ENCODE measurements at regions not wholly inside any gene's neighbourhood (a gene's known extent, or its start where the extent isn't known, plus 50 kb on each side); places are given as distances from the start of the nearest gene placed in this dataset.

GRCh38 chr11:11038782-11039181 lies 180.9 kb upstream of the ZBED5 start:
- no peaks in the 10 kb centered on the region for H3K9me2 ChIP-seq (ENCODE audit: insufficient read depth)
- intact Hi-C loops (cut with micrococcal nuclease; ENCODE audit: unreplicated experiment): no loop called here
- no TSS peak for BruUV-seq (replicated peaks)

DNA sequence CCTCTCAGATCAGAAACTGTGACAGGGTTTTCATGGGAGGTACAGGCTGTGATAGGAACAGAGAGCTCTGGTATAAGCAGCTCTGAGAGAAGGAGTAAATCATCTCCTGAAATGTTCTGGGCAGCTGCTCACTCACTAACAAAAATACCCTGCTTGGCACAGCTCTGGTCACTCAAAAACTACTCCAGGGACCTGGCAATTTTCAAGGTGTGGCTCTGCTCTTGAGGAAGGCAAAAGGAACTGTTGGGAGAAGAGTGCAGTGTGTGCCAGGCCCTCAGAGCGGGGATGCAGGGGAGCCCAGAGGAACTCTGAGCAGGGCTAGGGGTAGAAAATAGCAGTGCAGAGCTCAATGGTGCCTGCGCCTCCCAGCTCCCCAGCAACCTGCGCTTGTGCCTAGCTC lies 180.5 kb upstream of the ZBED5 start:
- intact Hi-C loops (cut with micrococcal nuclease; ENCODE audit: unreplicated experiment): no loop called here
- Histone ChIP-seq H3F3A (ENCODE audit: insufficient read depth, low read depth) (no peaks in the 10 kb centered on the region), H3K27ac (no peak overlapping the region), H3K9me3 (ENCODE audit: insufficient read depth, low read depth) (no peaks in the 10 kb centered on the region), H3K4me1 (replicated peaks; ENCODE audit: insufficient read depth) (no peaks in the 10 kb centered on the region), H2AFZ (no peak overlapping the region), H3K9me2 (ENCODE audit: insufficient read depth) (no peaks in the 10 kb centered on the region), H3K36me3 (ENCODE audit: low read depth) (no peaks in the 10 kb centered on the region), H3K4me2 (no peak overlapping the region), H3K27me3 (ENCODE audit: insufficient read depth, low read depth) (peaks cover 8% of the 10 kb centered on the region), H3K79me2 (ENCODE audit: low read depth) (no peaks in the 10 kb centered on the region), H4K20me1 (ENCODE audit: insufficient read depth) (no peaks in the 10 kb centered on the region), H3K4me3 (no peak overlapping the region)
- TF ChIP-seq EZH2 (IDR thresholded peaks at IDR 0.05; ENCODE audit: low read depth): no peak
- no peak for TF ChIP-seq CTCF (conservative IDR thresholded peaks at IDR 0.05)
- CTCF ChIA-PET: interaction anchor here (0.6 kb wide), 2 partner anchors 23 to 303 kb away, joined by 3 to 8 read pairs; no protein-coding TSS in a partner anchor
- POLR2A ChIA-PET (ENCODE audit: unreplicated experiment): no interaction called here
- no peak for DNase-seq
- no TSS peak for BruUV-seq (replicated peaks)

More at GRCh38 chr11:11038782-11039181, 180.9 kb upstream of the ZBED5 start:
- Histone ChIP-seq H3K9me3 (ENCODE audit: insufficient read depth, low read depth) (no peaks in the 10 kb centered on the region), H3K36me3 (ENCODE audit: low read depth) (no peaks in the 10 kb centered on the region), H3K27me3 (ENCODE audit: insufficient read depth, low read depth) (peaks cover 5% of the 10 kb centered on the region), H2AFZ (no peak overlapping the region), H3K4me2 (no peak overlapping the region), H3K27ac (no peak overlapping the region), H3K4me1 (replicated peaks; ENCODE audit: insufficient read depth) (no peaks in the 10 kb centered on the region), H3K4me3 (no peak overlapping the region), H3F3A (ENCODE audit: insufficient read depth, low read depth) (no peaks in the 10 kb centered on the region), H4K20me1 (ENCODE audit: insufficient read depth) (no peaks in the 10 kb centered on the region), H3K79me2 (ENCODE audit: low read depth) (no peaks in the 10 kb centered on the region)
- no peak for DNase-seq
- ChIA-PET POLR2A (ENCODE audit: unreplicated experiment) (no interaction called here), CTCF (interaction anchor here (0.6 kb wide), 1 partner anchor 303 kb away, joined by 8 read pairs; no protein-coding TSS in a partner anchor)
- no peak for TF ChIP-seq CTCF (conservative IDR thresholded peaks at IDR 0.05)
- TF ChIP-seq EZH2 (IDR thresholded peaks at IDR 0.05; ENCODE audit: low read depth): no peak

DNA sequence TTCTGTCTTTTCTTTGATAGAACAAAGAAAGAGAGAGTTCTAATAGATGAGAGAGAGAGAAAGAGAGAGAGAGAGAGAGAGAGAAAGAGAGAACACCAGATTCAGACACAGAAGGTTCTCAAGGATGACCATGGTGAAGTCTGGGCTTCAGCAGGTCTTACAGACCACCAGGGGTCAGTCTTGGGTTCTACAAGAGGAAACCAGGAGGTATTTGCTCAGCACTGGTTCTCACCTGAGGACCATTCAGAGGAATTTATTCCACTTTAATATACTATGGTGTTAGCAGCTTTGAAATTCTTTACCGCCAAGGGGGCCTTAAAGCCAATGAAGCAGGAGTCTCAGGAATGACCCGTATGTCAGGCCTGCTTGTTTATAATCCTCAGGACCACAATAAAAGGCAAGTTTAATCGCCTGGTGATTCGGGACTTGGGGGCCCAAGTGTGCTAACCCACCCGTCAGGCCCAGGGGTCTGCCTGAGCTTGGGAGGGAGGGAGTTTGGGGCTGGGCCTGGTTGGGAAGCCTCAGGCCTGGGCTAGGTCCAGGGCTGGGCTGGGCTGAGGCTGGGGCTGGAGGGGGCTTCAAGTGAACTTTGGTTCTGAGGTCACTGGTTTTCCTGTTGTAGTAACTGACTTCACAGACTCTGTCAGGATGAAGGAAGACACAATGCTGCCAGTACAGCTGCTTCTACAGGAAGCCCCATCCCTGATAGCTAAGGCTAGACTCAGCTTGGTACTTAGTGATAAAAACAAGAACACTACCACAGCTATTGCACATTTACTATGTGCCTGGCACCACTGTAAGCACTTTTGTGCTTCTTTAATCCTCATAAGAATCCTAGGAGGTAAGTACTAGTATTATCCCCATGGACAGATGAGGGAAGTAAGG lies 179.2 kb upstream of the ZBED5 start:
- Histone ChIP-seq H2AFZ (no peak overlapping the region), H3K79me2 (ENCODE audit: low read depth) (no peaks in the 10 kb centered on the region), H3K4me3 (no peak overlapping the region), H3K4me1 (replicated peaks; ENCODE audit: insufficient read depth) (no peaks in the 10 kb centered on the region), H3K9me2 (ENCODE audit: insufficient read depth) (no peaks in the 10 kb centered on the region), H3K9me3 (ENCODE audit: insufficient read depth, low read depth) (no peaks in the 10 kb centered on the region), H3K27ac (no peak overlapping the region), H4K20me1 (ENCODE audit: insufficient read depth) (no peaks in the 10 kb centered on the region), H3K27me3 (ENCODE audit: insufficient read depth, low read depth) (peaks cover 8% of the 10 kb centered on the region), H3K4me2 (no peak overlapping the region), H3F3A (ENCODE audit: insufficient read depth, low read depth) (no peaks in the 10 kb centered on the region), H3K36me3 (ENCODE audit: low read depth) (no peaks in the 10 kb centered on the region)
- no peak for DNase-seq
- ChIA-PET CTCF (no interaction called here), POLR2A (ENCODE audit: unreplicated experiment) (no interaction called here)
- TF ChIP-seq CTCF (conservative IDR thresholded peaks at IDR 0.05) (peak; percentile 59), EZH2 (IDR thresholded peaks at IDR 0.05; ENCODE audit: low read depth) (no peak)
- BruUV-seq (replicated peaks): no TSS peak
- intact Hi-C loops (cut with micrococcal nuclease; ENCODE audit: unreplicated experiment): no loop called here
